ENCODE measurements at regions not wholly inside any gene's neighbourhood (a gene's known extent, or its start where the extent isn't known, plus 50 kb on each side); places are given as distances from the start of the nearest gene placed in this dataset.
"Not testable (repeated sequence)": the region's sequence is repeated elsewhere in the genome, so short reads cannot be mapped to it uniquely, and the experiment has no call there.

DNA sequence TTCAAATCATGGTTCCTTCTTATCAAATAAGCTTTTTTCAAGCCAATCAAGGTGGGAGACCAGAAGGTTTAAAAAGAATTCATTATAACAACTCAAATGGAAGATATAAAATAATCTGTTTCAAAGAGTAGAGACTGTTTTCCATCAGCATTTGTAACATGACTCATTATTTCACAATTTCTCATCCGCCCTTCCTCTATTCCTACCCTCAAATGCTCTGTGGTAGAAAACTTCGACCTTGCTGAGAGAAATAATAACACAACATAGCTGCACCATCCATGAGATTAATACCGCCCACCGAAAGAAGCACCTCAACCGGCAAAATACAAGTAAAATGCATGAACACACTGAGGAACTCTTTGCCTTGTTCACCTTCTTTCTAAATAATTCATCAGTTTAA lies 2039.2 kb upstream of the CELF4 start:
- DNase-seq: no peak

DNA sequence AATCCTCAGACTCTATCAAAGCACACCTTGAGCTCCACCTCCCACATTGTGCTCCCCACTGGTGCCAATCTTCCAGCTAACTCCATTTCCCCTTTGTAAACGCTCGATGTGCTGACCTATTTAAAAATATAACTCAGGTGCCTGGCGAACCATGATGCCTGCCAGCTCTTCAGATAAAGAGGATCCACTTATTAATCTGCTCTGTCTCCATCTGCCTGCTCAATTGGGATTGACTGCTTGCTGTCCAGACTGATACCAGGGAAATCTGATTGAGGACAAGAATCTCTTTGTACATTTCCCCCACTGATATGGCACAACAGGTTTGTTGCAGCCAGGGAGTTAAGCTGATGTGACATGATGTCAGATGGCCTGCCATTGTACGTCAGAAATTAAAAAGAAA lies 2036.5 kb upstream of the CELF4 start:
- no peak for DNase-seq

DNA sequence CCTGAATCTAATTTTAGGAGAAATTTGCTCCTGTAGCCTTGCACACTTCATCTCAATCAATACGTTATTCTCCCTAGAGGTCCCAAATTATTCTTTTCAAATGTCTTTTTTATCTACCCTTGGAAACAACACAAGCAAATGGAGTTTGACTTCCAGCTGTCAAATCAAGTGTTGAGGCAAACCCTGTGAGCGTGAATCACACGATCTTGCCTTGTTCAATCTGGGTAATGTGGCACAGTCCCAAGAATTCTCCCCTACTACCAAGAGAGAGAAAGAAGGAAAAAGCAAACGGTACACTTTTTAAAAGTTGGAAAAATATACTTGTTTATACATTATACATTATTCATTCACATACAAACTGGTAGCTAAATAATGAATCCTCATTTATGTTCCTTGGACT lies 2035.3 kb upstream of the CELF4 start:
- DNase-seq: no peak

DNA sequence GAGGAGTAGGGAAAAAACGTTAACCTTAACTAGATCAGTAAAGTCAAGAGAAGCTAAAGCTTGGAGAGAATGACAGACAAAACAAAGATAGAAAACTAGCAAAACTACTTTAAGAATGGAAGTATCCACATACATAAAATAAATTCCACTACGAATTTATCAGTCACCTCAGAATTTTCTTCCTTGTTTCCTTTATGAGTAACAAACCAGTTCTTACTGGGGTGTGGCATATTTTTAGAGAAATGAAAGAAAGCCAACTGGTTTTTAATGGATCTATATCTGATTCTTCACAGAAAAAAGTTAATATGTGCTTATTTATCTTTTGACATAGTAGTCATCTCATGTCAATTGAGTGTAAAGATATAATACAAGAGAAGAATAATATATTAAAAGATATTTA lies 2033.7 kb upstream of the CELF4 start:
- DNase-seq: no peak

DNA sequence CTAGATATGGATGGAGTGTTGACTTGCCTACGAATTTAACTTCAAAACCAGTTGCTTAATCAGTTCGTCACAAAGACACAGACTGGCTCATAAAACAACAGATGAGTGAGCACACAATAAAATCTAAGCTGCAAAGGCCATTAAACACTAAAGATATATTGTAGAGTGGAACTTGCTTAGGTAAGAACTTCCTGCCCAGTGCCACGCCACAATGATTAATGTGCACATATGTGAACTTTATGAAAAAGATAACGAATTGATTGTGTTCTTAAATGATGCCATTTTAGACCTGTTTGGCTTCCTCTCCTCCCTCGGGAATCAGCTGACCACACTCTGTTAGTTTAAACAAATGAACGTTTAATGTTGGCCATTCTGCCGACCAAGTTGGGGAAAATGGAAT lies 2031.3 kb upstream of the CELF4 start:
- DNase-seq: no peak

DNA sequence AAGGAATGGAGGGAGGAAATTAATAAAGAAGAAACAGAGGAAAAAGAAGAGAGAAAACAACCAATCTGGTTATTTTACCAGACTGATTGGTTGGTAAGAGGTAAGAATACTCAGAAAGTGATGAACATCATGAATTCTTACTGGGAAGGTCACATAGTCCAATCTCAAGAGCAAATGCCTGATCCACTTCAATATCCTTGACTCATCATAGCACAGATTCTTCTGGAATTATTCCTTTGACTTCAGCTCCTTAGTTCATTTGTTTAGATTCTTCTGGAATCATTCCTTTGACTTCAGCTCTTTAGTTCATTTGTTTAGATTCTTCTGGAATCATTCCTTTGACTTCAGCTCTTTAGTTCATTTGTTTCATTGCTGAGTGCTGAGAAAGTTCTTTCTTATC lies 2030.6 kb upstream of the CELF4 start:
- no peak for DNase-seq

DNA sequence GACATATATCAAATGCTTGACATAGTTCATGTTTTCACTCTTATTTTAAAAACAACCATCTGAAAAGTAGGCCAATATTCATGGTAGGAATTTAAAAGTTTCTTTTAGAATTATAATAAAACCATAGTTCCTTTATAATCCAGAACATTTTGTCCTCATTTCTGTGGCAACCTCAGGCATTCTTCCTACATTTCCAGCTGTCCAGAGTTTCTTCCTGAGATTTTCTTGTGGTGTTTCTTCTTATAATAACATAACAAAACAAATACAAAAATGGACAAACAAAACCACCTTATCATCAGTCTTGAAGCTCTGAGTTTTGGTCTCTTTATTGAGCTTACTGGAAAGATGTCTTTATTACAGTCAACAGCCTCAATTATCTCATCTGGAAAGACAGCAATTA lies 2028.6 kb upstream of the CELF4 start:
- no peak for DNase-seq

DNA sequence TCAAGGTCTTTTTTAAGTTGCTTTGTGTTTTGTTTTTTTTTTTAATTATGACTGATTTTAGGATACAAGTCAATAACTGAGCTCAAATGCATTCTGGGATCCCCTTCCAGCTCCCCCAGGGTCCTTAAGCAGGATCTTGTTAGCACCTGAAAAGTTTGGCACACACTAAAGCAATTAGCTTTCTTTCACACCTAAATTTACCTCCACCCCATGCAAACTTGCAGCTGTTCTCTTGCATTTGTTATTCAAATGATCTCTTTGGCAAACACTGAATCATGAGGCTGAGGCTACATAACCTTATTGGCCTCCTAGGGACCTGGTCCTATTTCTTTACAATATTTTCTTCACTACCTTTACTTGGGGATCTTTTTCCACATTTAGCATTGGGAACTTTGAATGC lies 2026.1 kb upstream of the CELF4 start:
- peak; percentile 4 for DNase-seq

DNA sequence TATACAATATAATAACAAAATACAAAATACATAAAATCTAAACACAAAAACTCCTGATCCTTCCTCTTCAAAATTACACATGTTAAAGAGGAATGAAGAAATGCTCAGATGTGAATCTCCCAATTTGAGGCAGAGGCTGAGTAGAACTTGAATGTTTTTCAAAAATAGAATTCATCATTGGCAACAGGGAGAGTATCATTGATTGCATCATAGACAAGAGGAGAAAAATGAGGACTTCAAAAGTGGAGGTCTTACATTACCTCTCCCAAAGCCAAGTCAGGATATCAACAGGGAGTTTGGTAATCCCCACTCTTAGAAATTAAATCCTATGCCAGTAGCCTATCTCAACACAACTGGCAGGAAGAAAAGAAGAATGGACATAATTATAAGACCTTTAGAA lies 2023.9 kb upstream of the CELF4 start:
- no peak for DNase-seq

DNA sequence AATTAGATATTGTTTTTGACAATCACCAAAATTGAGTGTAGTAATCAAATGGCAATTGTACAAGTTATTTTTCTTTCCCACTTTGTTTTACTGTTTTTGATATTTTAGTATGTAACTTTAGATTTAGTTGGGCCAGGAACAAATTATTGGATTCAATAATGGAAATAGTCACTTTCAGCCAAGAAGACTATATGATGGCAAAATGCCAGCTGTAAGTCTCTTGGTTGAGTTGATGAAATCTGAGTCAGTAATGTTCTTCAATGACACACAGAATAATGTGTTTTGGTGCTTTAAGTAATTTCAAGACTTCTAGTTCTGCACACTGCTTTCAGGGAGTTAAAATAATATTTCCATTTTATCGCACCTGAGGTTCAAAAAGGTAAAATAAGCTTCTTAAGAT lies 2022.0 kb upstream of the CELF4 start:
- no peak for DNase-seq

DNA sequence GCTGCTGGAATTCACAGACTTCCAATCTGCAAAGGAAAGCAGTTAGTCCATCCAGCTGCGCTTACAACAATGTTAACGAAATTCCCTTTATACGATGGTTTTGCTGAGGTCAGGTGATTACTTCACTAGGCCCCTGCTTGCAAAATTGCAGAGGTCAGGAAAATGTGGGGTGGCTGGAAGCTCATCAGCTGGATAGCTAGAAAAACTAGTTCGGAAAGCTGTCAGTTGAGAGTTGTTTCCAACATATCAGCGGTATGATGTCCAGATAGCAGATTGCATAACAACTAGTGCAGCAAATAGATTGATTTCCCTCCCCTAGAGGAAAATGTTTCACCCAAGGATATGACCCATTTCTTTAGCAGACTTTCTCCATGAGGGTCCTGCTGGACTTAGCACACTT lies 2021.1 kb upstream of the CELF4 start:
- no peak for DNase-seq

DNA sequence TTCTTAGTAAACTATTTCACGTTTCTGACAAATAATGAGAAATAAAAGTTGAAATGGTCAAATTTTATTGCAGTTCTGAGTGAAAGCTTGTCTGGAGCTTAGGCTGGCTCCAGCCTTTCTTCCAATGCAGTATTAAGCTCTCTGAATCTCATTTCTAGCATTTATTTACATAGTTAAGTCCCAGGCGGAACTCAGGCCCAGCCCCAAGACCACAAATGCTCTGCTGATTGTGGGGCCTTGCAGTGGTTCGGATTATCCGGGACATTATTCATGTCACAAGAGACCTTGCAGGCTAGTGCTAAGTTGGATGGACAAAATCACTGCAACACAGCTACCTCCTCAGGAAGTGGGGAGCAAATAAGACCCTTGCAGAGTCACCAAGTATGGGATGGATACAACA lies 2009.3 kb upstream of the CELF4 start:
- DNase-seq: no peak

DNA sequence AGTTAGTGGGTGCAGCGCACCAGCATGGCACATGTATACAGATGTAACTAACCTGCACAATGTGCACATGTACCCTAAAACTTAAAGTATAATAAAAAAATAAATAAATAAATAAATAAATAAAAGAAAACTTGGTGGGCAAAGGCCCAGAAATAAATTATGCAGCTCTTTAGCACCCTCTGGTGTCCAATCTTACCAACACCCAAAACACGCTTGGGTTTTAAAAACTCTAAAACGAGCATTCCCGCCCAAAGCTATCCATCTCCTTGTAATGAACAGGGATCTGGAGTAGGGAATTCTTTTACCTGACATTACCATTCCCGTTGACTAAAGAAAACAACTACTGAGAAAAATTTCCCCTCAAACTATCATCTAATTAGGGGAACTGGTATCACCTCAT lies 2005.9 kb upstream of the CELF4 start:
- no peak for DNase-seq

DNA sequence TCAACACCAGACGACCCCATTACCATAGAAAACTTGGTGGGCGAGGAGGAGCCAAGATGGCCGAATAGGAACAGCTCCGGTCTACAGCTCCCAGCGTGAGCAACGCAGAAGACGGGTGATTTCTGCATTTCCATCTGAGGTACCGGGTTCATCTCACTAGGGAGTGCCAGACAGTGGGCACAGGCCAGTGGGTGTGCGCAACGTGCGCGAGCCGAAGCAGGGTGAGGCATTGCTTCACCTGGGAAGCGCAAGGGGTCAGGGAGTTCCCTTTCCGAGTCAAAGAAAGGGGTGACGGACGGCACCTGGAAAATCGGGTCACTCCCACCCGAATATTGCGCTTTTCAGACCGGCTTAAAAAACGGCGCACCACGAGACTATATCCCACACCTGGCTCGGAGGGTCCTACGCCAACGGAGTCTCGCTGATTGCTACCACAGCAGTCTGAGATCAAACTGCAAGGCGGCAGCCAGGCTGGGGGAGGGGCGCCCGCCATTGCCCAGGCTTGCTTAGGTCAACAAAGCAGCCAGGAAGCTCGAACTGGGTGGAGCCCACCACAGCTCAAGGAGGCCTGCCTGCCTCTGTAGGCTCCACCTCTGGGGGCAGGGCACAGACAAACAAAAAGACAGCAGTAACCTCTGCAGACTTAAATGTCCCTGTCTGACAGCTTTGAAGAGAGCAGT lies 2000.1 kb upstream of the CELF4 start:
- not testable (repeated sequence) for DNase-seq

DNA sequence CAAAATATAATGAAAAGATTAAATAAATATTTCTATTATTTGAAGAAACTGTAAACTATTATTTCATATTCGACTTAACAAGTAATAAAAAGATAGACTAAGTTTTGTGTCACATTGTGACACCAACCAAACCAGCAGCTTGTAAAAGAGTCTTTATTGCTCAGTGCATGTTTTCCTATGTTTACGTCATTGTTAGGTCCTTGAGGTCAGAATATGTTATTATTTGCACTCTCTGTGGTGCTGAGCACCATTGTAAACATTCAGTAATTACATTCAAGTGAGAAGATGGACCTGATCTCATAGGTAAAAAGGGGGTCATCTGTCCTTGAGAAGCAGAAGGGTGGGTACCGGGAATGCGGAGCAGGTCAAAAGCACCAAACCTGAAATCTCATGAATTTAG lies 1999.1 kb upstream of the CELF4 start:
- DNase-seq: no peak

DNA sequence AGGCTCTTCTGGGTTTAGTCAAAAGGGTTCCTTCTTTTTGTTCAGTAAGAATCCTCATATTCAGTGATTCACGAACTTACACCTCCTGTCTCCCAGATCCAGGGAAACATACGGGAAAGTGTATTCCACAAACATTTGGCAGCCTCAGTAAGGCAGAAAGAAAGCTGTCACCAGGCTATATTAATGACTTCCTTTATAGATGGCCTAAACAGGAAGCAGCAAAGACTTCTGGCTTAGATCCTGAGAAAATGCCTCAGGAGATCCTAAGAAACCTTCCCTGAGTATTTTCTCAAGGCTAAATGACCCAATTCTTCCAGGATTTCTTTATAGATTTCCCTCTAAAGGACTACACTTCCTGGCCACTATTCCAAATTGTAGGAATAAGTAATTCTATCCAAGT lies 1995.5 kb upstream of the CELF4 start:
- no peak for DNase-seq

DNA sequence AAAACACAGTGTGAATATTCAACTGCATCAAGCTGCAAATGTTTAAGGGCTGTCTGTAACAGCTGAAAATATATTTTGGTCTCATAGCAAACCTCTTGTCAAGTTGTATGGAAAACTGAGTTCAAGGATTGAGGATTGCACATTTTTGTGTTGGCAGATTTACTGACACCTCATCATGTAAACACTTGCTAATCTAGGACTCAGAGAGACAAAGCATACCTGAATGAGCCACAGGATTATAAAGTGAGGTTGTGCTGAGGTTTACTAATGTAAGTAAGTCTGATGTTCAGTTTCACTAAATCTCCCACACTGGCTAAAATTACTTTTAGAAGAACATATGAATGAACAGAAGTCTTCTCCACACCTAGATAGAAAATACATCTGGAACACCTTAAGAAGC lies 1993.1 kb upstream of the CELF4 start:
- no peak for DNase-seq

DNA sequence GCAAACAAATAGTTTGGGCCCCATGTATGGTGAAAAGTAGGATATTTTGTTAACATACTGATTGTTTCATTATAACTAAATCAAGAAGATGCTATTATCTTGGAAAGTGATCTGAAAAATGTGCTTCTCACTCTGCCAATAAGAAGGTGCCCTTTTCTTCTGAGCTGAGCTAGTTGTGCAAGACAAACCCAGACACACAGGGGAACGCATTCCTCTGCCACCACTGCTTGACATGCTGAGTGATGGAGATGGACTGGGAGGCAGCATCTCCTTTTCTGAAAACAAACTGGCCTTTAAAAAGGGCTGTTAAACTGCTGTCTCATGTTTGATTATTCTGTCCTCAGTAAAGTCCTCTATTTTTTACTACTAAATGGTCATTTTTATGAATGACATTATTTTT lies 1989.9 kb upstream of the CELF4 start:
- DNase-seq: no peak

DNA sequence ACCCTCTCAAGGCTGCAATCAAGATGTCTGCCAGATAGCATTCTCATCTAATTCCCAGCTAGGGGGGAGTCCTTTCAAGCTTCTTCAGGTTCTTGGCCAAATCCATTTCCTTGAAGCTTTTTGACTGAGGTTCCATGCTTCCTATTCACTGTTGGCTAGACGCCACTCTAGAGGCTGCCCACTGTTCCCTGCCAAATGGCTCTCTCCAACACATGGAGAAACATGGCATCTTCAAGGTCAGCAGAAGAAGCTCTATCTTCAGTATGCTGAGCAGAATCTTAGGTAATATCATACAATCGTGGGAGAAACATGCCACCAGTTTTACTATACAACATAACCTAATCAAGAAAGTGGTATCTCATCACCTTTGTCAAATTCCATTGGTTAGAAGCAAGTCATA lies 1985.1 kb upstream of the CELF4 start:
- no peak for DNase-seq

DNA sequence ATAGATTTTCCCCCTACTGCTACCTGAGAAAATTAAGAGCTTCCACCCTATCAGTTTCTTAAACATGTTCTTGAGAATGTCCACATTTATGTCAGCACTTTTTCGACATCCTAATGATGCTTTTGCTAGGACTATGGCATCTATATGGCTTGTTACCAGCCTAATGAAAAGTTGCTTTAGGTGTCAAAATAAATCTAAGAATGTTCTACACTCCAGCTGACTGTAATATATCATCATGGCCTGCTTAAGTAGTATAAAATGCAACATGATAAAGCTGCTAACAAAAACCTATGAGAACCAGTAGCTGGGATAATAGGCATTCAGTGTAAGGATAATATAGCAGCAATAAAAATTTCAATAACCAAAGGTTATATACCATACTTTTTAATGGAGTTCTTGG lies 1983.5 kb upstream of the CELF4 start:
- no peak for DNase-seq

DNA sequence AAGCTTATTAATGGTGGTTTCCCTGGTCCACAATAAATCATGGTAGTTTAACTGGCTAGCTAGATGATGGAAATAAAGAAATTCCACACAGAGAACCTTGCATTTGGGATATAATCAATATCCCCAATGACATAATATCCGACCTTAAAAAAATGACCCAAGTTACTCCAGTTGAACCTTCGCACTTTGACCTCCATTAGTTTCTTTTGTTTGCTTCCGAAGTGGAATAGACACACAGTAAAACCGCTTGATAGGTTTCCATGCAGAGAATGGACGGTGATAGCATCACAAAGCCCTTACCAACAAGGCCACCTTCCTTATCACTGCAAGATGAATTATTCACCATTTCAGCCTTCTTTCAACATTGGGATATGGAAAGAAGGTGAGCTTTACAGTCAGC lies 1966.1 kb upstream of the CELF4 start:
- DNase-seq: no peak

DNA sequence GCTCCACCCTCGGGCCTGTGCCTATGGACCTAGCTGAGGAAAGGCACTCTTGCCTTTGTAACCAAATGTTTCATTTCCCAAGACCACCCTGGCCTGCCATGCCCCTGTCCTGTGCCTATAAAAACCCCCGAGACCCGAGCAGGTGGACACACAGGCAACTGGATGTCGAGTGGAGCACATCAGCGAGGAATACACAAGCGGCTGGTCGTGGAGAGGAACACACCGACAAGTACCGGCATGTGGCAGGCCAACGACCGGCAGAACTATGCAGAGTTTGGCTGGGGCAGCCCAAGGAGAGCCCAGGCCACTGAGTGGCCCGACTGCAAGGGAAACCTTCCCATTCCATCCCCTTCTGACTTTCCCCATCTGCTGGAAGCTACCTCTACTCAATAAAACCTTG lies 1963.8 kb upstream of the CELF4 start:
- no peak for DNase-seq

DNA sequence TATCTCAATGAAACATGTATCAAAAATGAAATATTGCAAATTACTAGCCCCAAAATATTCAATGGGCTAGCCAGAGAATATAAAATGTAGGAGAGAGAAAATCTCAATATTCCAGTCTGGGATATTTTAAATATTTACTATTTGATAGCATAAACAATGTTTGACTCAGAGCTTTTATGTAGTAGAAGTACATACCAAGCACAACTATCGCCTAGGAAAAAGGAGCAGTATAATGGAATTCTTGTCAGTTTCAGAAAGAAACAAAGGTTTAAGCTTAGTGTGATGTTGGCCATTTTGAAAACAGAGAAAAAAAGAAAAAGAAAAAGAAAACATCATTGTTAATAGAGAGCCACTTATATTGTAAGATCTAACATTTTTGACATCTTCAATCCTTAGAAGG lies 1961.9 kb upstream of the CELF4 start:
- DNase-seq: no peak

DNA sequence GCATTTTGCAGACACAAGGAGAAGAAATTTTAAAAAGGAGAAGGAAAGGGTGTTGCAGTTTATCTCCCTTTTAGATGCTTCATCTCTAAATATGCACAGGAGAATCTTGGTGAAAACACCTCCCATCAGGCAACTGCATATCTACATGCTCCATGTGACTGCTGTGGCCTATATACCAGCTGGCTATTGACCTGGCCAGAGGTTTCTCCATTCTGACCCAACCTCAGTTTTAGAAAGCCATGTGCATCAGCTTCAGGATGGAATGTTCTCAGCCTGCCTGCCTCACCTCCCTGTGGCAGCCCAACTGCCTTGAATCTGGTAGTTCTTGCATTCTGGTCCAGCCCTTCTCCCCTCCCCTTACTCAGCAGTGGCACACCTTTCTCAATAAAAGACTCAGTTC lies 1958.8 kb upstream of the CELF4 start:
- DNase-seq: no peak

DNA sequence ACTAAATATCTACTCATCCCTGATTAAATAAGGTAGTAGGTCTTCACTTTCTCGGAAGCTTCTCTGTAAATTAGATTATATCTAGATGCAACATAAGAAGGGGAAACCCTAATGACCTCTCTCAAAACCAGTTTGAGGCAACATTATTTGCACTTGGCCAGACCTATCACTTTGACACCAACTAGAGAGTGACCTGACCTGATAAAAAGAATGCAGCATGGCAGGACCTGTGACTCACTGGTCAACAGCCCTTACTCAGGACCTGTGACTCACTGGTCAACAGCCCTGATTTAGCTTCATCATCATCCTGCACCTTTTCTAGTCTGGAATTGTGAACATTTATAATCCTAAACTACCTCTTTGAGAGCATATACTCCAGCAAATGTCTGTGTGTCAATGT lies 1957.7 kb upstream of the CELF4 start:
- no peak for DNase-seq

DNA sequence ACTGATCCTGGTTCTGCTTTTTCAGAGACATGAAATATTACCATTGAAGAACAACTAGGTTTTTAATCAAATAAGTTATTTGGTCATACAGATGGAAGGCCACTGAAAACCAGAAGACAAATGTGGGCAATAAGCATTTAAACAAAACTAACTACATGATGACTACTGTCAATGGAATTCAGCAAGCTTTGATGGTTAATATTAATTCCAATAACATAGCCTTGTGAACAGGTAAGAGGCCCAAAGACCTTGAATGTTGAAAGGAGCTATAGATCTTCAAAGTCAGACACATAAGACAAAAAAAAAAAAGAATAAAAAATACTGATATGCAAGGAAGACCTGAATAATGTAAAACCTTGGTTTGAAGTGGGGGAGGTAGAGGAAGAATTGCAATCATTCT lies 1955.6 kb upstream of the CELF4 start:
- no peak for DNase-seq
